Keratinocyte (primary cell): ENCODE measurements at regions not wholly inside any gene's neighbourhood (a gene's known extent, or its start where the extent isn't known, plus 50 kb on each side); places are given as distances from the start of the nearest gene placed in this dataset.

Source experiments
- DNase-seq: peaks from one replicate; pipeline ENCODE4 v3.0.0-alpha.2; 2011; ENCODE audit warnings: low read depth, missing footprints, low spot score
- FAIRE-seq: peaks from 2 replicates; lab custom pipeline; 2011; peaks lifted over from hg19 to GRCh38; lab: Jason Lieb, UNC
- H2AFZ ChIP-seq: 2 replicates; pipeline ENCODE4 v1.6.0; 2012; ENCODE audit warnings: low read length, control low read depth, inconsistent platforms; ENCODE audit not compliant: control insufficient read depth
- H3K27ac ChIP-seq: 2 replicates; pipeline ENCODE4 v1.5.1; 2011; ENCODE audit warnings: low read length; ENCODE audit not compliant: control insufficient read depth, insufficient read depth
- H3K27me3 ChIP-seq: 3 replicates; pipeline ENCODE4 v1.6.0; 2011; ENCODE audit warnings: low read length; ENCODE audit not compliant: control insufficient read depth, insufficient read depth; ENCODE audit errors: extremely low read depth
- H3K36me3 ChIP-seq, 2 experiments: 2 replicates in 1 of 2; 3 replicates in 1 of 2; pipeline ENCODE4 v1.5.1; 2011; ENCODE audit warnings: low read length in 2 of 2, mild to moderate bottlenecking in 1 of 2; ENCODE audit not compliant: control insufficient read depth in 2 of 2, insufficient read depth in 2 of 2; ENCODE audit errors: extremely low read depth in 1 of 2
- H3K4me1 ChIP-seq: 3 replicates; pipeline ENCODE4 v1.5.1; 2011; ENCODE audit warnings: low read length; ENCODE audit not compliant: control insufficient read depth, insufficient read depth; ENCODE audit errors: extremely low read depth
- H3K4me2 ChIP-seq: 3 replicates; pipeline ENCODE4 v1.6.0; 2011; ENCODE audit warnings: low read depth, low read length; ENCODE audit not compliant: control insufficient read depth, insufficient read depth; ENCODE audit errors: extremely low read depth
- H3K4me3 ChIP-seq, 3 experiments: fragments of 200-600 bp in 1 of 3; sonication (generic) in 1 of 3; 2 replicates in 2 of 3; 3 replicates in 1 of 3; pipeline ENCODE4 v1.5.1; 2011 to 2016; ENCODE audit warnings: low read length in 3 of 3, mild to moderate bottlenecking in 3 of 3, control low read depth in 2 of 3, inconsistent platforms in 1 of 3, low read depth in 1 of 3, mixed read lengths in 1 of 3, mixed run types in 1 of 3, moderate library complexity in 1 of 3; ENCODE audit not compliant: control insufficient read depth in 2 of 3, insufficient read depth in 2 of 3; ENCODE audit errors: extremely low read depth in 1 of 3
- H3K79me2 ChIP-seq: 2 replicates; pipeline ENCODE4 v1.6.0; 2012; ENCODE audit warnings: low read length; ENCODE audit not compliant: control insufficient read depth, insufficient read depth
- H3K9ac ChIP-seq: 3 replicates; pipeline ENCODE4 v1.6.0; 2011; ENCODE audit warnings: low read length; ENCODE audit not compliant: control insufficient read depth, insufficient read depth; ENCODE audit errors: extremely low read depth
- H3K9me1 ChIP-seq: 3 replicates; pipeline ENCODE4 v1.6.0; 2011; ENCODE audit warnings: low read length; ENCODE audit not compliant: control insufficient read depth, insufficient read depth; ENCODE audit errors: extremely low read depth
- H3K9me3 ChIP-seq: 2 replicates; pipeline ENCODE4 v1.5.1; 2012; ENCODE audit warnings: low read depth, low read length; ENCODE audit not compliant: control insufficient read depth
- H4K20me1 ChIP-seq: 3 replicates; pipeline ENCODE4 v1.6.0; 2011; ENCODE audit warnings: low read length; ENCODE audit not compliant: control insufficient read depth, insufficient read depth; ENCODE audit errors: extremely low read depth
- CTCF ChIP-seq, 3 experiments: IDR thresholded peaks in 1 of 3; conservative IDR thresholded peaks in 1 of 3; optimal IDR thresholded peaks in 1 of 3; 2 replicates in 2 of 3; 3 replicates in 1 of 3; pipeline versions ENCODE3 to v1.5.1; 2011; ENCODE audit warnings: low read length in 3 of 3, mild to moderate bottlenecking in 3 of 3, moderate library complexity in 2 of 3, control low read depth in 1 of 3, inconsistent platforms in 1 of 3; ENCODE audit not compliant: insufficient read depth in 2 of 3; ENCODE audit errors: extremely low read depth in 1 of 3
- EZH2 ChIP-seq: IDR thresholded peaks from one replicate; pipeline ENCODE4 v1.6.1; 2012; ENCODE audit warnings: inconsistent platforms, mild to moderate bottlenecking, low read length, moderate library complexity
- dilution Hi-C: fragments of 300-500 bp; cut with MboI; formaldehyde crosslinking; loops from one replicate; pipeline ENCODE4 v1.7.0; 2020; ENCODE audit warnings: low sequenced_read_pairs; ENCODE audit not compliant: extremely low pct_ligation_motif_present

- dilution Hi-C loops, result no loop called here
- Histone ChIP-seq H3K79me2 (no peaks in the 10 kb centered on the region), H3K27ac (no peak overlapping the region), H3K4me1 (no peaks in the 10 kb centered on the region), H3K4me3 (no peak overlapping the region), H3K36me3 (no peaks in the 10 kb centered on the region), H3K27me3 (no peaks in the 10 kb centered on the region), H3K9me1 (no peaks in the 10 kb centered on the region), H3K9me3 (no peaks in the 10 kb centered on the region), H2AFZ (no peak overlapping the region), H4K20me1 (no peaks in the 10 kb centered on the region), H3K4me2 (no peak overlapping the region), H3K9ac (no peak overlapping the region)
- DNase-seq, result no peak
- FAIRE-seq, result no peak
- no peak for TF ChIP-seq EZH2
- no peak for TF ChIP-seq CTCF (optimal IDR thresholded peaks at IDR 0.05 in 1 of 3, IDR thresholded peaks at IDR 0.05 in 1 of 3, conservative IDR thresholded peaks at IDR 0.05 in 1 of 3; ENCODE audit: extremely low read depth in 1 of 3, insufficient read depth in 2 of 3, low read length in 3 of 3)
Measured at GRCh38 chr15:46277451-46277850, 642.6 kb downstream of the SQOR start.

- FAIRE-seq (no peak), DNase-seq (no peak)
- Histone ChIP-seq H2AFZ (no peak overlapping the region), H3K79me2 (no peaks in the 10 kb centered on the region), H3K4me3 (no peak overlapping the region), H4K20me1 (no peaks in the 10 kb centered on the region), H3K4me1 (no peaks in the 10 kb centered on the region), H3K4me2 (no peak overlapping the region), H3K9me1 (no peaks in the 10 kb centered on the region), H3K27me3 (no peaks in the 10 kb centered on the region), H3K36me3 (no peaks in the 10 kb centered on the region), H3K27ac (no peak overlapping the region), H3K9ac (no peak overlapping the region), H3K9me3 (no peaks in the 10 kb centered on the region)
- TF ChIP-seq CTCF (optimal IDR thresholded peaks at IDR 0.05 in 1 of 3, IDR thresholded peaks at IDR 0.05 in 1 of 3, conservative IDR thresholded peaks at IDR 0.05 in 1 of 3; ENCODE audit: extremely low read depth in 1 of 3, insufficient read depth in 2 of 3, low read length in 3 of 3) (no peak), EZH2 (no peak)
- dilution Hi-C loops, result no loop called here
Measured at GRCh38 chr15:46278062-46278461, 643.2 kb downstream of the SQOR start.
